Endothelial cell (in vitro differentiated cells): ENCODE measurements at regions not wholly inside any gene's neighbourhood (a gene's known extent, or its start where the extent isn't known, plus 50 kb on each side); places are given as distances from the start of the nearest gene placed in this dataset.

Experiments
- DNase-seq: peaks from one replicate; pipeline ENCODE4 v3.0.0; 2021; ENCODE audit warnings: low spot score
- H3K27ac Mint-ChIP-seq: one replicate; pipeline ENCODE4 v1.8.0; 2021; ENCODE audit warnings: mixed read lengths, inconsistent platforms; ENCODE audit not compliant: unreplicated experiment
- H3K27me3 Mint-ChIP-seq: one replicate; pipeline ENCODE4 v1.8.0; 2021; ENCODE audit warnings: mild to moderate bottlenecking, moderate library complexity, mixed read lengths, inconsistent platforms; ENCODE audit not compliant: unreplicated experiment
- H3K36me3 Mint-ChIP-seq: one replicate; pipeline ENCODE4 v1.8.0; 2021; ENCODE audit warnings: mild to moderate bottlenecking, low read depth, mixed read lengths, inconsistent platforms; ENCODE audit not compliant: unreplicated experiment
- H3K4me1 Mint-ChIP-seq: one replicate; pipeline ENCODE4 v1.8.0; 2021; ENCODE audit warnings: mild to moderate bottlenecking, mixed read lengths, inconsistent platforms; ENCODE audit not compliant: unreplicated experiment
- H3K4me3 Mint-ChIP-seq: one replicate; pipeline ENCODE4 v1.8.0; 2021; ENCODE audit warnings: mild to moderate bottlenecking, mixed read lengths, inconsistent platforms; ENCODE audit not compliant: unreplicated experiment
- H3K9me3 Mint-ChIP-seq: one replicate; pipeline ENCODE4 v1.8.0; 2021; ENCODE audit warnings: mixed read lengths, inconsistent platforms; ENCODE audit not compliant: unreplicated experiment
- TF ChIP-seq, protein P1 (sequence below): fragments of 200-600 bp; sonication (generic); IDR thresholded peaks from one replicate; pipeline ENCODE4 v1.5.0; 2021; ENCODE audit warnings: antibody characterized with exemption; ENCODE audit not compliant: unreplicated experiment

DNA sequence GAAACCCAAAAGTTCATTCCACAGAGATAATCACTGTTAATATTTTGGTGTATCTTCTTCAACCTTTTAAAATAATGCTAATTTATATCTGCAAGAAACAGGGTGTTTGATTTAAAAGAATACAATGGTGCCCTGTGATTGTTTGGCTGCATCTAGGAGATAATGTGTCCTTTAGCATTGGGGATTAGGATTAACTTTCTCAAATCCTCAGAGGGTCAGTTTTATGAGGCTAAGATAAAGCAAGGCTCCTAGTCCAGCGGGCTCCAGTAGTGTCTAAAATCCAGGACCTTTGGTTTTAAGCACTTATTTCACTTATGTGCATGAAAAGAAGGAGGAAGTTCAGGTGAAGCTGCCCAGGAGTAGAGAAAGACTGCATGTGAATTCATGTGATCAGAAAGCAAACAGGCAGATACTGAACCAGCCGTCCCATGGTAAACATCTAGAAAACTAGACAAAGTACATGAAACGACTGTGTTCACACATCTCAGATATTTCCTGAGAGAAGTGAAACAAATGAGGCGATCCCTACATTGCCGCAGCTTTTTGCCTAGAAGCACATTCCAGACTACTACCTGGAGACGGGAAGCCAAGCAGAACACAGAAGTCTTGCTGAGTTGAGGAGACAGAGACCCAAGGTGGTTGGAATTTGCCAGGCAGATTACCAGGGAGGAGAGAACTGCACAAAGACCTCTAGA is 129.1 kb upstream of the MAX start:
- Mint-ChIP-seq H3K27me3 (peaks cover 2% of the 10 kb centered on the region), H3K27ac (no peak overlapping the region), H3K4me3 (no peak overlapping the region), H3K9me3 (no peaks in the 10 kb centered on the region), H3K36me3 (no peaks in the 10 kb centered on the region), H3K4me1 (peaks cover 14% of the 10 kb centered on the region)
- TF ChIP-seq, protein P1, sequence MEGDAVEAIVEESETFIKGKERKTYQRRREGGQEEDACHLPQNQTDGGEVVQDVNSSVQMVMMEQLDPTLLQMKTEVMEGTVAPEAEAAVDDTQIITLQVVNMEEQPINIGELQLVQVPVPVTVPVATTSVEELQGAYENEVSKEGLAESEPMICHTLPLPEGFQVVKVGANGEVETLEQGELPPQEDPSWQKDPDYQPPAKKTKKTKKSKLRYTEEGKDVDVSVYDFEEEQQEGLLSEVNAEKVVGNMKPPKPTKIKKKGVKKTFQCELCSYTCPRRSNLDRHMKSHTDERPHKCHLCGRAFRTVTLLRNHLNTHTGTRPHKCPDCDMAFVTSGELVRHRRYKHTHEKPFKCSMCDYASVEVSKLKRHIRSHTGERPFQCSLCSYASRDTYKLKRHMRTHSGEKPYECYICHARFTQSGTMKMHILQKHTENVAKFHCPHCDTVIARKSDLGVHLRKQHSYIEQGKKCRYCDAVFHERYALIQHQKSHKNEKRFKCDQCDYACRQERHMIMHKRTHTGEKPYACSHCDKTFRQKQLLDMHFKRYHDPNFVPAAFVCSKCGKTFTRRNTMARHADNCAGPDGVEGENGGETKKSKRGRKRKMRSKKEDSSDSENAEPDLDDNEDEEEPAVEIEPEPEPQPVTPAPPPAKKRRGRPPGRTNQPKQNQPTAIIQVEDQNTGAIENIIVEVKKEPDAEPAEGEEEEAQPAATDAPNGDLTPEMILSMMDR: no peak
- DNase-seq: no peak

DNA sequence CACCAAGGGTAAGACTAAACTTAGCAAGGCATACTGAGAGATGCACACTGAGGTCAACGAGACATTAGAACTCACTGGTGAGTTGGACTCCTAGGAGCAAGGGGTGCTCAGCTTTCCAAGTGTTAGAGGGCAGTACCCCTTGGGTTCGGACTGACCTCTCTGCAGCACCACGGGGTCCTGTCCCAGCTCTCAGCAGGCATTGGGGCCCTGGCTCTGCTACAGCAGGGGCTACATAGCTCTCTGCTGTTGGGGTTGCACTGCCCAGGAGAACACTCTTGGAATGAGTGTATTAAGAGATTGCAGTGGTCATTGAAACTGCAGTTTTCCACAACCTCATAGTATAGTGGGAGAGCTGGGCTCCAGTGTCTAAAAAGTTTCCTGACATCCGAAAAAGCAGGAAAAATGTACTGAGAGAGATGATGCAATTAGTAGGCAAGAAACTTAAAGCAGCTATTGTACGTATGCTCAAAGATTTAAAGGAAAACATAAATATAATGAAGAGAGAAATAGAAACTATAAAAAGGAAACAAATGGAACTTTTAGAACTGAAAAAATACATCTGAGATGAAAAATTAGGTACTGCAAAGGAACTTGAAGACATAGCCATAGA is 132.5 kb upstream of the MAX start:
- TF ChIP-seq, protein P1: no peak
- Mint-ChIP-seq H3K36me3 (no peaks in the 10 kb centered on the region), H3K9me3 (no peaks in the 10 kb centered on the region), H3K27ac (no peak overlapping the region), H3K4me3 (no peak overlapping the region), H3K4me1 (peaks cover 8% of the 10 kb centered on the region), H3K27me3 (peaks cover 2% of the 10 kb centered on the region)
- DNase-seq: no peak

DNA sequence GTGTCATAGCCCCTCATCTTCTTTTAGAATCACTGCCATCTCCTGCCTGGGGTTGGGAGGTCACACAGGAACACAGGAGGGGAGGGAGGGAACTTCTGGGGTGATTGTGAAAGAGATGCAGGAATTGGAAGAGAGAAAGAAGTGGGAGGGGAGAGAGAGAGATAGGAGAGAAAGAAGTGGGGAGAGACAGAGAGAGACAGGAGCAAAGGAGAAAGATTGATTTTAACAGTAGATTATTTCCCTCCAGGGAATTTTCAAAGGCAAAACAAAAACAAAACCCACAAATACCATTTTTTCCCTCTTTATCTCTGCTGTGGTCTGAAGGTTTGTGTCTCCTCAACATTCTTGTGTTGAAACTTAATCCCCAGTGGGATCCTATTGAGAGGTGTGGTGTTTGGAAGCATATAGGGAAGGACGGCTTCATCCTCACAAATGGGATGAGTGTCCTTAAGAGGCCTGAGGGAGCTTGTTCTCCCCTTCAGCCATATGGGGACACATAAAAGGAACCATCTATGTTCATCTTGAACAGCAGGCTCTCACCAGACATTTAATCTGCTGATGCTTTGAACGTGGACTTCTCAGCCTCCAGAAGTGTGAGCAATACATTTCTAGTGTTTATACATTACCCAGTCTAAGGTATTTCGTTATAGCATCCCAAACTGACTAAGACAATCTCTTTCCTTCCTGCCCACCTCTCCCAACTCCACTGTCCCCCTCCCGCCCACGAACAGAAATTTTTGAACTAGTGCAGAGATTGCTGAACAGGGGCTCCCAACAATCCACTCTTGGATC is 134.9 kb upstream of the MAX start:
- peaks cover 4% of the 10 kb centered on the region for H3K4me1 Mint-ChIP-seq
- no peaks in the 10 kb centered on the region for H3K9me3 Mint-ChIP-seq
- no peaks in the 10 kb centered on the region for H3K36me3 Mint-ChIP-seq
- H3K27me3 Mint-ChIP-seq: peaks cover 2% of the 10 kb centered on the region
- no peak overlapping the region for H3K27ac Mint-ChIP-seq
- TF ChIP-seq, protein P1: no peak
- DNase-seq: no peak
- no peak overlapping the region for H3K4me3 Mint-ChIP-seq

DNA sequence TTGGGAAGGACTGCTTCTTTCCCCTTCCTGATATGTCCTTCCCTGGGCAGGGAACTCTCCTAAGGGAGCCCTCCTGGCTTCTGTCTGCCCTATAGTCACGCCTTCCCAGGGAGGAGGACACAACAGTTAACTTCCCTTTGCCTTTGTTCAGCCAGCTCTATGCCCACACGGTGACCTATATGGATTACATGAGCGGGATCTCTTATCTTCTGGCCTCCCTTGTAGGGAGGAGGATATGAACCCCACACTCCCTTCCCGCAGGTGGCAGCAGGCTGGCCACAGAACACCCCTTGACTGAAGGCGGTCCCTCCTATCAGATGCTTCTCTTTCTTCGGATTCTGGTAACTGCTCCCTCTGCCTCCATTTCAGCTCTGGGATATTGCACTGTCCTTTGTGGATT is 135.6 kb upstream of the MAX start:
- Mint-ChIP-seq H3K36me3 (no peaks in the 10 kb centered on the region), H3K27ac (no peak overlapping the region), H3K4me3 (no peak overlapping the region), H3K9me3 (no peaks in the 10 kb centered on the region), H3K4me1 (peaks cover 4% of the 10 kb centered on the region), H3K27me3 (peaks cover 2% of the 10 kb centered on the region)
- DNase-seq: no peak
- TF ChIP-seq, protein P1: no peak

DNA sequence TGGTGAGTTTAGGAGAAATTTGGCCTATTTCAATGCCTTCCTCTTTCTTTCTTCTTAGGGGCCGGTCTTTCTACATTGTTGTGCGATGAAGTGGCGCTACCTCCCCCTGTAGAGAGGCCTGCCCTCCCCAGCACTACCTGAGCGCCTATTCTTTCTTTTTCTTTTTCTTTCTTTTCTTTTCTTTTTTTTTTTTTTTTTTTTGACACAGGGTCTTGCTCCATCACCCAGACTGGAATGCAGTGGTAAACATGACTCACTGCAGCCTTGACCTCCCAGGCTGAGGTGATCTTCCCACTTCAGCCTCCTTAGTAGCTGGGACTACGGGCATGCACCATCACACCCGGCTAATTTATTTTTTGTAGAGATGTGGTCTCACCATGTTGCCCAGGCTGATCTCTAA is 136.1 kb upstream of the MAX start:
- no peak overlapping the region for H3K4me3 Mint-ChIP-seq
- DNase-seq: no peak
- no peaks in the 10 kb centered on the region for H3K36me3 Mint-ChIP-seq
- peaks cover 4% of the 10 kb centered on the region for H3K4me1 Mint-ChIP-seq
- TF ChIP-seq, protein P1: no peak
- H3K9me3 Mint-ChIP-seq: no peaks in the 10 kb centered on the region
- no peak overlapping the region for H3K27ac Mint-ChIP-seq
- H3K27me3 Mint-ChIP-seq: peaks cover 2% of the 10 kb centered on the region
